ENCODE measurements at regions not wholly inside any gene's neighbourhood (a gene's known extent, or its start where the extent isn't known, plus 50 kb on each side); places are given as distances from the start of the nearest gene placed in this dataset.

DNA sequence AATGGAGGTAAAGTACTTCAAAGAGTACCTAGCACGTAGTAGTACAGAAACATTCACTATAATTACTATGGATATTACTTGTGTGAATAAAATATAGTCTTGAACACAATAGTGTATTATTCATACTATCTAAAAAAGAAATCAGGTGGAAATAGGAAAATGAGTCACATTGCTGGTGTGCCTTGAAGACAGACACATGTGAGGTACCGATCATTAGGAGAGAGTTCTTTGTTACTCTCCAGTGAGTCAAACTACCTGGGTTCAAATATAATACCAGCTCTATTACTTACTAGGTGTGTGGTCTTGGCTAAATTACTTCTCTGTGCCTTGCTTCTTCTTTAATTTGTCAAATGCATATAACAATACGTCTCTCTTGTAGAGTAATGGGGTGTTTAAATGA, 50.8 kb upstream of the BEND6 start:
- no peak overlapping the region for H3K4me3 Mint-ChIP-seq

DNA sequence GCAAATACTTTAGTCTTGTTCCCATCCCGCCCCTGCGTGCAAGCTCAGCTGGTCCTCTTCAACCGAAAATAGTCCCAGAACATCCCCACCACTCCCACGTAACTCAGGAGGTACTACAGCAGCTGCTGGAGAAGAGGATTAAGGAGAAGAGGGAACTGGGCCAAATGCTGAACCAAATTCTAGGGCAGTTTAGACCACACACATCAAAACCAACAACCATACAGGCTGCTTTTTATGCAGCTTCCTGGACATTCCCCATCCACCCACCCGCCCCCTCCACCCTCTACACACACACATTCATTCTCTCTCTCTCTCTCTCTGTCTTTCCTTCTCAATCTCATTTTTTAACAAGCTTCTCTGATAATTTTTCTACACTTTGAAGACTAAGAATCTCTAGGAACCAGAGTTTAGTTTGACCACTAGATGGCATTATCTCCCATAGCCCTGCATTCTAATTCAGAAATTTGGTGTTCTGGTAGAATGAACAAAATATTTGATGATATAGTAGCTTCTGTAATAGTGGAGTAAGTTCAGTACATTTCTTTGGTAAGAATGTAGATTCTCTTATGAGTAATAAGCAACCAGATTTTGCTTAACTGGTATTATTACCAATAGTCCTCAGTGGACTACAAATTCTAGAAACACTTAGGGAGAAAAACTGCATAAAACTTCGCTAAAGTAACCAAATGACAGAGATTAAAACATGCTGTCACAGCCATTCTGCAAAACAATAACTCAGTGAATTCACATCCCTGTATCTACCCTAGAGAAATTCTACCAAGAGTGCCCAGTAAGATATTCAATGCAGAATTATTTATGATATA, 52.1 kb upstream of the BEND6 start:
- Mint-ChIP-seq H3K4me3 (no peak overlapping the region), H3K4me1 (ENCODE audit: low read depth in 2 of 2) (no peaks in the 10 kb centered on the region), H3K9me3 (no peaks in the 10 kb centered on the region), H3K36me3 (no peaks in the 10 kb centered on the region), H3K27ac (no peak overlapping the region), H3K27me3 (peaks cover 11 to 29% of the 10 kb centered on the region in 2 donors)
- no peak for DNase-seq (ENCODE audit: low spot score)
- no peak for ATAC-seq

More for the DNA sequence above, 50.8 kb upstream of the BEND6 start:
- H3K9me3 Mint-ChIP-seq = no peaks in the 10 kb centered on the region
- H3K27ac Mint-ChIP-seq = no peak overlapping the region
- peaks cover 10 to 29% of the 10 kb centered on the region in 2 donors for H3K27me3 Mint-ChIP-seq
- H3K36me3 Mint-ChIP-seq = no peaks in the 10 kb centered on the region
- no peak for DNase-seq (ENCODE audit: low spot score)
- no peak for ATAC-seq
- H3K4me1 Mint-ChIP-seq (ENCODE audit: low read depth in 2 of 2) = no peaks in the 10 kb centered on the region

DNA sequence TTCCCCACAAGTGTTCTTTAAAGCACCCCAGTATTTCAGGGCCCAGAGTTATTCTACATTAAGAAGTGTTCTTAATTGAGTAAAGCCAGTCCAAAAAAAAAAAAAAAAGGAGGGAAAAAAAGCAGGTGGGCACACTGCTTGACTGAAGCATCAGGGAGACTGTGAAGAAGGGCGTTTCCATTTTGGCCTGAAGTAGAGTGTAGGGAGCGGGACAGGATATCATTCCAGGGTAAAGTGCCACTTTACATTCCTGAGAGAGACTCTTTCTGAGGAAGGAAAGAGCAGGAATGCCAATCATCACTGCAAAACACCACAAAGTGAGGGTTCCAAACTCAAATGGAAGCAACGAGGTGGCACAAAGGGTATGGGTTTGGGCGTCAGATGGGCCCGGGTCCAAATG, 54.1 kb upstream of the BEND6 start:
- no peak overlapping the region for H3K4me3 Mint-ChIP-seq
- H3K27me3 Mint-ChIP-seq = peaks cover 13 to 17% of the 10 kb centered on the region in 2 donors
- H3K4me1 Mint-ChIP-seq (ENCODE audit: low read depth in 2 of 2) = no peaks in the 10 kb centered on the region
- DNase-seq (ENCODE audit: low spot score) (no peak), ATAC-seq (no peak)
- H3K36me3 Mint-ChIP-seq = no peaks in the 10 kb centered on the region
- H3K9me3 Mint-ChIP-seq = no peaks in the 10 kb centered on the region
- H3K27ac Mint-ChIP-seq = no peak overlapping the region

DNA sequence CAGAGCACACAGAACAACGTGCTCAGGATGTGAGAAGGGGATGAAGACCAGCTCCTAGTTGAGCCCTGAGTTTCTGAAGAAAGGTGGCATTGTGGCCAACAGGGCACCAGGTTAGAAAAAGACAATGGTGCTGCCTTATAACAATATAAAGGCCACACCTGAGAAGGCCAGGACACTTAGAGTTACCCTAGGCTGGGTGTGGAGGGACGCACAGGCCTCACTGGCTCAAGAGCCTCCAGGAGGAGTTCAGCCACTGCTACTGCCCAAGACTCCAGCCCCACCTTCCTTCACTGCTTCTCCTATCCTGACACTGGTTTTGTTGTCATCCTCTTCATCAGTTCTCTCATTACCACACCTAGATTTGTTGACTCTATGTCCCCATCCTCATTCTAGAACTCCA, 55.2 kb upstream of the BEND6 start:
- Mint-ChIP-seq H3K4me1 (ENCODE audit: low read depth in 2 of 2) (no peaks in the 10 kb centered on the region), H3K9me3 (no peaks in the 10 kb centered on the region), H3K27me3 (peaks cover 13 to 16% of the 10 kb centered on the region in 2 donors), H3K4me3 (no peak overlapping the region), H3K27ac (no peak overlapping the region), H3K36me3 (no peaks in the 10 kb centered on the region)
- ATAC-seq = no peak
- DNase-seq (ENCODE audit: low spot score) = no peak

DNA sequence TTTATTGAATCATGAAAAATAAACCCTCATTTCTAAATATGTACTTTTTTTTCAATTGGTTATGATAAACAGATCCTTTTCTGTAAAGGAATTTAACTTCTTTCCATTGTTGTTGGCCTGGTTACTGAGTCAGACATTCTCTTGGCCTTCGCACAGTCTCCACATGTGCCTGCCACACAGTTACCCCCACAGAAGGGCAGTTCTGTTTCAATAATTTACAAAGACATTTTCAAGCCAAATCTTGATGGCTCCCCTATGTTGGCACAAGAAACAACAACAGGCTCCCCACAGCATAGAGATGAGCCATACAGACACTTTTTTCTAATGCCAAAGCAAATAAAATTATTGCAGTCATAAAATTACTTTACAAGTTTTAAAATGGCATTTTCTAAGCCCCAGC, 55.6 kb upstream of the BEND6 start:
- Mint-ChIP-seq H3K27me3 (peaks cover 13 to 16% of the 10 kb centered on the region in 2 donors), H3K9me3 (no peaks in the 10 kb centered on the region), H3K36me3 (no peaks in the 10 kb centered on the region), H3K27ac (no peak overlapping the region), H3K4me1 (ENCODE audit: low read depth in 2 of 2) (no peaks in the 10 kb centered on the region), H3K4me3 (no peak overlapping the region)
- ATAC-seq = no peak
- no peak for DNase-seq (ENCODE audit: low spot score)

DNA sequence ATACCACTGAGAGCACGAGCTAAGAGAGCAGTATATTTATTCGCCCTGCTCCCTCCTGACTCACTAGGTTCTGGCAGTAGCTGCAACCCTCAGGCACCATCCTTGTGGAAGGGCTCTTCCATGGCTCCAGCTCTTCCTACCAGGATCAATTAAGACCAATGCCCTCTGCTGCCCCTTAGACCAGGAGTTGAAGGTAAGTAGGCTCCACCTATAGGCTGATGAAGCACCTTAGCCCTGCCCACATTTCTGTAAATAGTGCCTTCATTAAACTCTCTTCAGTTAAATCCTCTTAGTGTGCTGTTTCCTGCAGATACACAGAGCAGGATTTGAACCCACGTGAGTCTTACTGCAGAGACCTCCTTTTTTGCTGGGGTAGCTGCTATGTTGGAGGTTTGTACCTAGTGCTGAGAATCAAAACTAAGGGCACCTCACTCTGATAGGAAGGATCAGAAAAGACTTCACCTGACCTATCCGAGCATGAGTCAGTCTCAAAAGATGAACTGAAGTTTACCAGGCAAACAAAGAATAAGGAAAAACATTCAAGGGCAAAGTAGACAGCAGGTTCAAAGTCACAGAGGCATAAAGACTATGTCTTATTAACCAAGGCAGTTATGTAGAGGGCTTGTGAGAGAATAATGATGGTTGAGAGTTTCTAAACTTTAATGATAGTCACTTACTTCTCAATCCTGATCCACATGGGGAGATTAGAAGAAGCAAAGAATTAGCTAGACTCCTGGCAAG, 56.9 kb upstream of the BEND6 start:
- DNase-seq (ENCODE audit: low spot score) (no peak), ATAC-seq (no peak)
- Mint-ChIP-seq H3K4me1 (ENCODE audit: low read depth in 2 of 2) (no peaks in the 10 kb centered on the region), H3K4me3 (no peak overlapping the region), H3K9me3 (no peaks in the 10 kb centered on the region), H3K27ac (no peak overlapping the region), H3K27me3 (peaks cover 13% of the 10 kb centered on the region in 2 donors), H3K36me3 (no peaks in the 10 kb centered on the region)

DNA sequence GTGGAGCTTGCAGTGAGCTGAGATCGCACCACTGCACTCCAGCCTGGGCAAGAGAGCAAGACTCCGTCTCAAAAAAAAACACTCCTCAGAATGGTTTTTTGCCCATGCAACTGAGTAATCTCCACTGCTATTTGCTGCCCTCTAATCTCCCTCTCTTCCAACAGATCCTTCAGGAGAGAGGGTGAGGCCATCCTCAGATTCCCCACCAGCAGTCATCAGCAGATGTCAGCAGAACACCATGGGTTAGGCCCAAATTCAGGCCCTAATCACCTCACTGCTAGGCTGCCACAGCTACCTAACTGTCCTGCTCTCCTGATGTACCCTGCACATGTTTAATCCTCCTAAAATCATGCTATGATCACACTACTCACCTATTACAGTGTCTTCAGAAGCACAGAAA, 63.2 kb upstream of the BEND6 start:
- no peak overlapping the region for H3K27ac Mint-ChIP-seq
- ATAC-seq (no peak), DNase-seq (ENCODE audit: low spot score) (no peak)
- no peaks in the 10 kb centered on the region for H3K36me3 Mint-ChIP-seq
- no peaks in the 10 kb centered on the region for H3K9me3 Mint-ChIP-seq
- H3K4me3 Mint-ChIP-seq = no peak overlapping the region
- H3K4me1 Mint-ChIP-seq (ENCODE audit: low read depth in 2 of 2) = peaks cover 4 to 11% of the 10 kb centered on the region in 2 donors
- peaks cover 0 to 2% of the 10 kb centered on the region in 2 donors for H3K27me3 Mint-ChIP-seq

DNA sequence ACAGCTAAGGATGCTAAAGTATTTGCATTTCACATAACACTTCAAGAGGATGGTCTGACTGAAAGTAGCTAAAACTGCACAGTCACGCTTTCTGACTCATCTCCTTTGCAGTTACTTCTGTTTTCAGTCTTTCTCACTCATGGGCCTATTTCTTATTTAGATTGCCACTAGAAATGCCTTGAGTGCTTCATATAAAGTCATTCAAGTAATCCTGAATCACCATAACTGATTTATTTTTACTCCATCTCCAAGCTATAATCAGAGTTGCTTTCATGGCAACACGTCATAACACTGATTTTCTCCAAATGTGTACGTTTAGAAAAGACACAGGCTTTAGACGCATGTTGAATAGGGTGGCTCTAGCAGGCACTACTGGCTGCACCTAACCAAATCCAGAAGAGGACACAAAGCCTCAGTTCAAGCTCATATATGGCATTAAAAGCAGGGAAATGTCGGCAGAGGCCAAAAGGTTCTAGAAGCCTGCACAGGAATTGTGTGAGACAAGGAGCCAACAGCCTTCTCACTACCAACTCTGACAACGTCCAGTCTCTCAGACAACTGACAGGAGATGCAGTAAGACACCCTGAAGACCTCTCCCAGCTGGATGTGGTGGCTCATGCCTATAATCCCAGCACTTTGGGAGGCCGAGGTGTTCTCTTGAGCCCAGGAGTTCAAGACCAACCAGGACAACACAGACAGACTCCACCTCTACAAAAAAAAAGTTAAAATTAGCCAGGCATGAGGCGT, 64.1 kb upstream of the BEND6 start:
- ATAC-seq (peak; percentile 83 to 92), DNase-seq (ENCODE audit: low spot score) (no peak)
- no peaks in the 10 kb centered on the region for H3K9me3 Mint-ChIP-seq
- H3K27me3 Mint-ChIP-seq = peaks cover 0 to 2% of the 10 kb centered on the region in 2 donors
- H3K4me1 Mint-ChIP-seq (ENCODE audit: low read depth in 2 of 2) = peaks cover 4 to 11% of the 10 kb centered on the region in 2 donors
- peak overlapping the region; percentile 26 to 74 for H3K27ac Mint-ChIP-seq
- H3K4me3 Mint-ChIP-seq = peak overlapping the region; percentile 35
- H3K36me3 Mint-ChIP-seq = no peaks in the 10 kb centered on the region

DNA sequence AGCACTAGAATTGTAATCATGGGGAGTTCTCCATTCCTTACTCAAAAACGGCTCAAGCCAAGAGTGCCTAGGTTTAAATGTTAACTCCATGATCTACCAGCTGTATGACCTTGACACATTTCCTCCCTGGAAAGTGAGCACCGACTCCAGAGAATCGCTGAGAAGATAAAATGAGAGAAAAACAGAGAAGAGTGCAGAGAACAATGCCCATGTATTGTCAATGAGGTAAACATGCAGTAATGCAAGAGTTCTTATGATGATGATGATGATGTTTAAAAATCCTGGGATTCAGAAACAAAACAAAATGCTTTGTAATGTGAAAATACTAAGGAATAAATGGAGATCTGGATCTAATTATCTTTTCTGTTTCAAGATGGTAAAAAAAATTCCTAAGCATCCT, 64.8 kb upstream of the BEND6 start:
- no peak for ATAC-seq
- Mint-ChIP-seq H3K9me3 (no peaks in the 10 kb centered on the region), H3K4me3 (peak overlapping the region; percentile 15), H3K36me3 (no peaks in the 10 kb centered on the region), H3K4me1 (ENCODE audit: low read depth in 2 of 2) (peaks cover 4 to 11% of the 10 kb centered on the region in 2 donors), H3K27me3 (peaks cover 0 to 2% of the 10 kb centered on the region in 2 donors), H3K27ac (peak overlapping the region in 1 of 2 donors; percentile 74)
- no peak for DNase-seq (ENCODE audit: low spot score)

DNA sequence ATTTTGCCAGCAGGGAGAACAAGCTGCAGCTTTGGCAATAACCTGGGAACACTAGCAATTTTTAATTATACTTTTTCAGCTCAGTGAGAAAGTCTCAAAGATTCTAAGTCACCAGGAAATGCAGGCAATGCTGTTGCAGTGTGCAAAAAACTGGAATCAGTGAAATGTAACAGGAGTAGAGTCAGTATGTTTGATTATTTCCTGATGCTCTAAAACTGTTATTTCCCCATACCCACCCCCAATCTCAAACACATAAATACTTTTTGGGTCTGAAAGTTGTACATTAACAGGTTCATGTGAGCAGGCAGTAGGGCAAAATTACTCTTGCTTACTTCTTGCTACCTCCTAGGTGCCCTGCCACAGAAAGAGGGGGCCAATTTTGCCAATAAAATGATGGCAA, 65.4 kb upstream of the BEND6 start:
- DNase-seq (ENCODE audit: low spot score) (no peak), ATAC-seq (no peak)
- Mint-ChIP-seq H3K27me3 (peaks cover 0 to 2% of the 10 kb centered on the region in 2 donors), H3K36me3 (no peaks in the 10 kb centered on the region), H3K27ac (peak overlapping the region in 1 of 2 donors; percentile 74), H3K4me1 (ENCODE audit: low read depth in 2 of 2) (peaks cover 4 to 11% of the 10 kb centered on the region in 2 donors), H3K9me3 (no peaks in the 10 kb centered on the region), H3K4me3 (no peak overlapping the region)

DNA sequence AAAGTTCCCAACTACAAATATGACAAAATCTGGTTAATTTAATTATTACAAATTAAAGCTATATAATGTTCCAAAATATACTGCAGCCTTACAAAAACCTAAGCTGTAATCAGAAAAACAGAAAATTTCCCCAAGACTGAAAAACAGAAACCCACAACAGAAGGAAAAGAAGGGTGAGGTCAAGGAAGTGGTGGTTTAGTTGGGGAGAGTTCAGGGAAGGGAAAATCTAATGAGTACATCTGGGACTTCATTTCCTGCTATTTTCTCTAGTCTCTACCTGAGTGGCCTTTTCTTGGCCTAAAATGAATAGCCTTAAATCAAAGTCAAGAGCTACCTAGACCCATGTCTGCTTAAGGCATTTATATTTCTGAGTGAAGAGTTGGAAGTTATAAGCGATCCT, 66.2 kb upstream of the BEND6 start:
- Mint-ChIP-seq H3K36me3 (no peaks in the 10 kb centered on the region), H3K27ac (no peak overlapping the region)

DNA sequence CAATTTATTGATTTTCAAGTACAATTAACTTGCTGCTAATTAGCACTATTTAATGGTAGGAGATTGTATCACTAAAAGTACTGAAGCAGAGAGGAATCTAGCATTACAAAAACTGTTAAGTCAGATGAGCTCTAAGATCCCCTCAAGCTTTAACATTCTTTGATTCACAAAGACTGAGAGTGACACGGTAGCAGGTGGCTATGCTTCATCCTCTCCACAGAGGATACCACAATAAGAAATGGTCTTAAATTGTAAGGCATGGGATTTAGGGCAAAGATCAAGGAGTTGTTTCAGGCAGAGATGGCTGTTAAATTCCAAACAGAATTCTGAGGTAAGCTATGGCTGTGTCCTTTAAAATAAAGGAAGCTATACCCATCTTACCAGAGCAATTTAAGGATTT, 67.8 kb upstream of the BEND6 start:
- Mint-ChIP-seq H3K9me3 (no peaks in the 10 kb centered on the region), H3K4me3 (no peak overlapping the region), H3K36me3 (no peaks in the 10 kb centered on the region), H3K4me1 (ENCODE audit: low read depth in 2 of 2) (peaks cover 4 to 11% of the 10 kb centered on the region in 2 donors), H3K27me3 (peaks cover 0 to 2% of the 10 kb centered on the region in 2 donors), H3K27ac (no peak overlapping the region)
- DNase-seq (ENCODE audit: low spot score) = no peak
- no peak for ATAC-seq

More for the DNA sequence above, 66.2 kb upstream of the BEND6 start:
- Mint-ChIP-seq H3K4me3 (no peak overlapping the region), H3K9me3 (no peaks in the 10 kb centered on the region), H3K27me3 (peaks cover 0 to 2% of the 10 kb centered on the region in 2 donors), H3K4me1 (ENCODE audit: low read depth in 2 of 2) (peaks cover 4 to 11% of the 10 kb centered on the region in 2 donors)
- no peak for ATAC-seq
- DNase-seq (ENCODE audit: low spot score) = no peak

DNA sequence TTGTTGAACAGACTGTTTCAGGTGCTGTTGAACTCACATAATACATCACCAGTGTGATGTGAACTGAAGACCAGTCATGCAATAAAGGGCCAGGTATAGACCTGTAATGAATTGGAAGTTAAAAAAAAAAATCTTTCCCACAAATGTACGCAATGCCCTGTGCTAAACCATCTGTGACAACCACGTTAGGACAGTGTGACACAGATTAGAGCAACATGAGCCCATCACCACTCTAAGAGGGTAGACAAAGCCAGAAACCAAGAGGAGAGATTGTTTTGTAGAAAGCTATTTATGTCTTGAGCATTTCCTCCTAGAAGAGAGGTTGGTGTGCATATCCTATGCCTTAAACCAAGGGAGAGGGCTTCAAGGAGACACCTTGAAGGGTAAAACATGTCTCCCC, 77.0 kb upstream of the BEND6 start:
- DNase-seq (ENCODE audit: low spot score) (no peak), ATAC-seq (no peak)
- peaks cover 9 to 13% of the 10 kb centered on the region in 2 donors for H3K27me3 Mint-ChIP-seq
- H3K4me1 Mint-ChIP-seq (ENCODE audit: low read depth in 2 of 2) = no peaks in the 10 kb centered on the region
- no peak overlapping the region for H3K4me3 Mint-ChIP-seq
- H3K36me3 Mint-ChIP-seq = no peaks in the 10 kb centered on the region
- peaks cover 5% of the 10 kb centered on the region for H3K9me3 Mint-ChIP-seq
- no peak overlapping the region for H3K27ac Mint-ChIP-seq

DNA sequence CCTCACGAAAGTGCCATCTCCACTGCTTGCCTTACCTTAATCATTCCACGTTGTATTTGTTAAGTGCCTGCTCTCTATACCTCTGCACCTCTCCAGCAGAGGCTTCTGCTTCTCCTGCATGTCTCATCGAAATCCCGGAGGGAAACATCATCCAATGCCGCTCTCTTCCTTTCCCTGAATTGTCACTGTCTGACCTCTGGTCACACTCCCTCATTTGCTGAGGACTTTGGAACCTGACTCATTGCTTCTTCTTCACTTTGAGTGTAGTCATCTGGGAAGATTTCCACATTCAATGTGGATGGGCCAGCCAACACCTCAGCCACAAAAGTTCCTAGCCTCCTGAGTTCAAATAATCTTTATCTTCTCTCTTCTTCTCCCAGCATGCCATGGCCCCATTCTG, 78.9 kb upstream of the BEND6 start:
- peaks cover 9 to 13% of the 10 kb centered on the region in 2 donors for H3K27me3 Mint-ChIP-seq
- no peaks in the 10 kb centered on the region for H3K36me3 Mint-ChIP-seq
- no peak overlapping the region for H3K27ac Mint-ChIP-seq
- H3K9me3 Mint-ChIP-seq = peaks cover 5% of the 10 kb centered on the region
- ATAC-seq = no peak
- no peak overlapping the region for H3K4me3 Mint-ChIP-seq
- DNase-seq (ENCODE audit: low spot score) = no peak
- H3K4me1 Mint-ChIP-seq (ENCODE audit: low read depth in 2 of 2) = no peaks in the 10 kb centered on the region
